Activated CD4-positive, alpha-beta memory T cell treated with anti-CD3 and anti-CD28 coated beads for 36 hours (primary cell): ENCODE measurements at regions not wholly inside any gene's neighbourhood (a gene's known extent, or its start where the extent isn't known, plus 50 kb on each side); places are given as distances from the start of the nearest gene placed in this dataset.

Source experiments
- CTCF ChIA-PET: fragments of 350-600 bp; sonication (Branson Sonifier 250); formaldehyde crosslinking; loops from one replicate; lab custom pipeline; 2021; ENCODE audit warnings: antibody characterized with exemption, inconsistent platforms; lab: Charles Lee
- POLR2A ChIA-PET: fragments of 350-600 bp; sonication (Branson Sonifier 250); formaldehyde crosslinking; loops from one replicate; lab custom pipeline; 2021; ENCODE audit warnings: antibody characterized with exemption; lab: Charles Lee
- DNase-seq: peaks from one replicate; pipeline ENCODE4 v3.0.0-alpha.2; 2020
- H3K27ac Mint-ChIP-seq: one replicate; pipeline ENCODE4 v1.8.0; 2021; ENCODE audit warnings: mixed read lengths
- H3K27me3 Mint-ChIP-seq: one replicate; pipeline ENCODE4 v1.8.0; 2021; ENCODE audit warnings: mixed read lengths
- H3K36me3 Mint-ChIP-seq: one replicate; pipeline ENCODE4 v1.8.0; 2021; ENCODE audit warnings: mixed read lengths
- H3K4me1 Mint-ChIP-seq: one replicate; pipeline ENCODE4 v1.8.0; 2021; ENCODE audit warnings: low read depth, mixed read lengths
- H3K4me3 Mint-ChIP-seq: one replicate; pipeline ENCODE4 v1.8.0; 2021; ENCODE audit warnings: mild to moderate bottlenecking, mixed read lengths
- H3K9me3 Mint-ChIP-seq: one replicate; pipeline ENCODE4 v1.8.0; 2021; ENCODE audit warnings: mixed read lengths
- intact Hi-C: fragments of 100-400 bp; cut with micrococcal nuclease; formaldehyde crosslinking; loops from one replicate; pipeline ENCODE4 v1.15.1; 2023

- Mint-ChIP-seq H3K27me3 (peaks cover 15% of the 10 kb centered on the region), H3K4me3 (peak overlapping the region; percentile 71), H3K9me3 (no peaks in the 10 kb centered on the region), H3K27ac (no peak overlapping the region), H3K36me3 (no peaks in the 10 kb centered on the region), H3K4me1 (peaks cover 17% of the 10 kb centered on the region)
- CTCF ChIA-PET, result interaction anchor here (0.8 kb wide), 1 partner anchor 30 kb away, joined by 3 read pairs; no protein-coding TSS in a partner anchor
- POLR2A ChIA-PET, result interaction anchor here (0.6 kb wide), 1 partner anchor 1733 kb away, joined by 3 read pairs; no protein-coding TSS in a partner anchor
- intact Hi-C loops, result no loop called here
- DNase-seq, result peak; percentile 15
These were observed 422.3 kb downstream of the VRK1 start for GRCh38 chr14:97219431-97220017.

GRCh38 chr14:97221572-97222285 lies 424.5 kb downstream of the VRK1 start:
- H3K4me3 Mint-ChIP-seq, result no peak overlapping the region
- H3K4me1 Mint-ChIP-seq, result peaks cover 17% of the 10 kb centered on the region
- H3K27me3 Mint-ChIP-seq, result peaks cover 17% of the 10 kb centered on the region
- no peak overlapping the region for H3K27ac Mint-ChIP-seq
- intact Hi-C loops, result no loop called here
- ChIA-PET CTCF (interaction anchor here (0.7 kb wide), 1 partner anchor 10 kb away, joined by 3 read pairs; no protein-coding TSS in a partner anchor), POLR2A (no interaction called here)
- H3K36me3 Mint-ChIP-seq, result no peaks in the 10 kb centered on the region
- no peaks in the 10 kb centered on the region for H3K9me3 Mint-ChIP-seq
- DNase-seq, result no peak

GRCh38 chr14:97224016-97224415 lies 426.8 kb downstream of the VRK1 start:
- Mint-ChIP-seq H3K36me3 (peaks cover 2% of the 10 kb centered on the region), H3K4me3 (no peak overlapping the region), H3K27me3 (peaks cover 20% of the 10 kb centered on the region), H3K9me3 (no peaks in the 10 kb centered on the region), H3K4me1 (peaks cover 9% of the 10 kb centered on the region), H3K27ac (no peak overlapping the region)
- ChIA-PET POLR2A (no interaction called here), CTCF (no interaction called here)
- intact Hi-C loops, result no loop called here
- no peak for DNase-seq

GRCh38 chr14:97230051-97230450 lies 432.9 kb downstream of the VRK1 start:
- H3K27ac Mint-ChIP-seq, result no peak overlapping the region
- H3K4me1 Mint-ChIP-seq, result no peaks in the 10 kb centered on the region
- DNase-seq, result no peak
- H3K9me3 Mint-ChIP-seq, result no peaks in the 10 kb centered on the region
- POLR2A ChIA-PET, result no interaction called here
- CTCF ChIA-PET, result no interaction called here
- intact Hi-C loops, result no loop called here
- peaks cover 14% of the 10 kb centered on the region for H3K27me3 Mint-ChIP-seq
- H3K36me3 Mint-ChIP-seq, result peaks cover 2% of the 10 kb centered on the region
- no peak overlapping the region for H3K4me3 Mint-ChIP-seq

GRCh38 chr14:97233319-97233985 lies 436.3 kb downstream of the VRK1 start:
- H3K27me3 Mint-ChIP-seq, result peaks cover 11% of the 10 kb centered on the region
- ChIA-PET CTCF (interaction anchor here (0.6 kb wide), 1 partner anchor 141 kb away, joined by 4 read pairs; no protein-coding TSS in a partner anchor), POLR2A (no interaction called here)
- H3K4me1 Mint-ChIP-seq, result peaks cover 3% of the 10 kb centered on the region
- intact Hi-C loops, result no loop called here
- H3K36me3 Mint-ChIP-seq, result peaks cover 2% of the 10 kb centered on the region
- no peak overlapping the region for H3K4me3 Mint-ChIP-seq
- DNase-seq, result no peak
- no peak overlapping the region for H3K27ac Mint-ChIP-seq
- H3K9me3 Mint-ChIP-seq, result no peaks in the 10 kb centered on the region

GRCh38 chr14:97246648-97247047 lies 449.5 kb downstream of the VRK1 start:
- H3K27ac Mint-ChIP-seq, result no peak overlapping the region
- ChIA-PET POLR2A (no interaction called here), CTCF (interaction anchor here (0.7 kb wide), 1 partner anchor 294 kb away, joined by 3 read pairs; no protein-coding TSS in a partner anchor)
- H3K9me3 Mint-ChIP-seq, result no peaks in the 10 kb centered on the region
- DNase-seq, result no peak
- no peaks in the 10 kb centered on the region for H3K36me3 Mint-ChIP-seq
- H3K27me3 Mint-ChIP-seq, result peaks cover 10% of the 10 kb centered on the region
- intact Hi-C loops, result no loop called here
- H3K4me1 Mint-ChIP-seq, result peaks cover 6% of the 10 kb centered on the region
- no peak overlapping the region for H3K4me3 Mint-ChIP-seq

GRCh38 chr14:97248973-97249372 lies 451.8 kb downstream of the VRK1 start:
- no peaks in the 10 kb centered on the region for H3K36me3 Mint-ChIP-seq
- POLR2A ChIA-PET, result no interaction called here
- peaks cover 15% of the 10 kb centered on the region for H3K4me1 Mint-ChIP-seq
- no peak overlapping the region for H3K4me3 Mint-ChIP-seq
- no peak for DNase-seq
- CTCF ChIA-PET, result interaction anchor here (1.3 kb wide), 1 partner anchor 30 kb away, joined by 3 read pairs; no protein-coding TSS in a partner anchor
- H3K27me3 Mint-ChIP-seq, result peaks cover 3% of the 10 kb centered on the region
- intact Hi-C loops, result no loop called here
- no peaks in the 10 kb centered on the region for H3K9me3 Mint-ChIP-seq
- no peak overlapping the region for H3K27ac Mint-ChIP-seq

GRCh38 chr14:97250931-97251330 lies 453.7 kb downstream of the VRK1 start:
- Mint-ChIP-seq H3K36me3 (no peaks in the 10 kb centered on the region), H3K4me3 (no peak overlapping the region), H3K27me3 (no peaks in the 10 kb centered on the region), H3K4me1 (peaks cover 17% of the 10 kb centered on the region), H3K27ac (no peak overlapping the region), H3K9me3 (no peaks in the 10 kb centered on the region)
- POLR2A ChIA-PET, result no interaction called here
- intact Hi-C loops, result no loop called here
- DNase-seq, result no peak
- CTCF ChIA-PET, result interaction anchor here (0.7 to 0.9 kb wide), 2 partner anchors 11 to 546 kb away, joined by 3 read pairs; no protein-coding TSS in a partner anchor

GRCh38 chr14:97251491-97252155 lies 454.4 kb downstream of the VRK1 start:
- H3K9me3 Mint-ChIP-seq, result no peaks in the 10 kb centered on the region
- CTCF ChIA-PET, result no interaction called here
- POLR2A ChIA-PET, result no interaction called here
- H3K4me3 Mint-ChIP-seq, result no peak overlapping the region
- no peak overlapping the region for H3K27ac Mint-ChIP-seq
- intact Hi-C loops, result no loop called here
- peak; percentile 11 for DNase-seq
- H3K36me3 Mint-ChIP-seq, result no peaks in the 10 kb centered on the region
- peaks cover 17% of the 10 kb centered on the region for H3K4me1 Mint-ChIP-seq
- no peaks in the 10 kb centered on the region for H3K27me3 Mint-ChIP-seq

- ChIA-PET CTCF (no interaction called here), POLR2A (no interaction called here)
- Mint-ChIP-seq H3K27ac (no peak overlapping the region), H3K4me1 (peaks cover 17% of the 10 kb centered on the region), H3K9me3 (no peaks in the 10 kb centered on the region), H3K4me3 (no peak overlapping the region), H3K36me3 (no peaks in the 10 kb centered on the region), H3K27me3 (no peaks in the 10 kb centered on the region)
- DNase-seq, result no peak
- intact Hi-C loops, result no loop called here
These were observed 456.6 kb downstream of the VRK1 start for GRCh38 chr14:97253756-97254155.

GRCh38 chr14:97262336-97262735 lies 465.2 kb downstream of the VRK1 start:
- no peak overlapping the region for H3K4me3 Mint-ChIP-seq
- no peaks in the 10 kb centered on the region for H3K36me3 Mint-ChIP-seq
- DNase-seq, result no peak
- ChIA-PET POLR2A (no interaction called here), CTCF (interaction anchor here (1.0 kb wide), 1 partner anchor 12 kb away, joined by 3 read pairs; no protein-coding TSS in a partner anchor)
- H3K4me1 Mint-ChIP-seq, result peaks cover 4% of the 10 kb centered on the region
- H3K9me3 Mint-ChIP-seq, result peaks cover 5% of the 10 kb centered on the region
- peaks cover 6% of the 10 kb centered on the region for H3K27me3 Mint-ChIP-seq
- H3K27ac Mint-ChIP-seq, result no peak overlapping the region
- intact Hi-C loops, result no loop called here
